DND-41 (cell line): ENCODE measurements at regions not wholly inside any gene's neighbourhood (a gene's known extent, or its start where the extent isn't known, plus 50 kb on each side); places are given as distances from the start of the nearest gene placed in this dataset.

ENCODE experiments used
- EZH2 ChIP-seq: IDR thresholded peaks from 3 replicates; pipeline ENCODE4 v1.6.1; 2012; ENCODE audit warnings: borderline replicate concordance, low read depth, mild to moderate bottlenecking, moderate library complexity, low read length, inconsistent platforms; ENCODE audit not compliant: severe bottlenecking
- TF ChIP-seq, protein P1 (sequence below): IDR thresholded peaks from 2 replicates; pipeline ENCODE4 v1.5.1; 2012; ENCODE audit warnings: borderline replicate concordance, low read length, moderate library complexity, mild to moderate bottlenecking; ENCODE audit not compliant: poor library complexity, severe bottlenecking; ENCODE audit errors: extremely low read depth

DNA sequence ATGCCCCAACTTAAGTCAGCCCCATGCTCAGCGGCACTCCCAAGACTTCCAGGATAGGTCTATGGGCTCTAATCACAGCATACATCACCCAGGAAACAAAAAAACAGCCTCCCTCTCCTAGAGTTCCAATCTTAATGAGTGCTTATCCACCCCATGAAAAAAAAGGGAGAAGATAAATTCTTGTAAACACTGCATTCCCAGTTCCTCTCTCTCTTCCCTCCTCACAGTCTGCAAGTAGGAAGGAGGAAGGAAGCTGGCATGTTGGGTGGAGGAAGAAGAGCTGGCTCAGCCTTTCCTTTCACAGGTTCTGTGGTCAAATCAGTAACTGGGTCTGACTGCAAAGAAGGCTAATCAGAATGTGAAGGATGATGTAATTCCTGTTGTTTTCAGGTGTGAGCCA, 69.9 kb upstream of the ZC3H11B start:
- TF ChIP-seq, protein P1, sequence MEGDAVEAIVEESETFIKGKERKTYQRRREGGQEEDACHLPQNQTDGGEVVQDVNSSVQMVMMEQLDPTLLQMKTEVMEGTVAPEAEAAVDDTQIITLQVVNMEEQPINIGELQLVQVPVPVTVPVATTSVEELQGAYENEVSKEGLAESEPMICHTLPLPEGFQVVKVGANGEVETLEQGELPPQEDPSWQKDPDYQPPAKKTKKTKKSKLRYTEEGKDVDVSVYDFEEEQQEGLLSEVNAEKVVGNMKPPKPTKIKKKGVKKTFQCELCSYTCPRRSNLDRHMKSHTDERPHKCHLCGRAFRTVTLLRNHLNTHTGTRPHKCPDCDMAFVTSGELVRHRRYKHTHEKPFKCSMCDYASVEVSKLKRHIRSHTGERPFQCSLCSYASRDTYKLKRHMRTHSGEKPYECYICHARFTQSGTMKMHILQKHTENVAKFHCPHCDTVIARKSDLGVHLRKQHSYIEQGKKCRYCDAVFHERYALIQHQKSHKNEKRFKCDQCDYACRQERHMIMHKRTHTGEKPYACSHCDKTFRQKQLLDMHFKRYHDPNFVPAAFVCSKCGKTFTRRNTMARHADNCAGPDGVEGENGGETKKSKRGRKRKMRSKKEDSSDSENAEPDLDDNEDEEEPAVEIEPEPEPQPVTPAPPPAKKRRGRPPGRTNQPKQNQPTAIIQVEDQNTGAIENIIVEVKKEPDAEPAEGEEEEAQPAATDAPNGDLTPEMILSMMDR, result no peak
- no peak for TF ChIP-seq EZH2
